NCI-H510A (cell line): ENCODE measurements at regions not wholly inside any gene's neighbourhood (a gene's known extent, or its start where the extent isn't known, plus 50 kb on each side); places are given as distances from the start of the nearest gene placed in this dataset.
"Not testable (repeated sequence)": the region's sequence is repeated elsewhere in the genome, so short reads cannot be mapped to it uniquely, and the experiment has no call there.

ENCODE experiments used
- DNase-seq: peaks from one replicate; lab custom pipeline; 2025; lab: John Stamatoyannopoulos, UW

- DNase-seq = not testable (repeated sequence)
These were observed 101.7 kb upstream of the ZNF337 start for GRCh38 chr20:25798174-25798993.

GRCh38 chr20:25797062-25797461 is 100.4 kb upstream of the ZNF337 start:
- not testable (repeated sequence) for DNase-seq

GRCh38 chr20:25777241-25777640 is 80.6 kb upstream of the ZNF337 start:
- not testable (repeated sequence) for DNase-seq

DNA sequence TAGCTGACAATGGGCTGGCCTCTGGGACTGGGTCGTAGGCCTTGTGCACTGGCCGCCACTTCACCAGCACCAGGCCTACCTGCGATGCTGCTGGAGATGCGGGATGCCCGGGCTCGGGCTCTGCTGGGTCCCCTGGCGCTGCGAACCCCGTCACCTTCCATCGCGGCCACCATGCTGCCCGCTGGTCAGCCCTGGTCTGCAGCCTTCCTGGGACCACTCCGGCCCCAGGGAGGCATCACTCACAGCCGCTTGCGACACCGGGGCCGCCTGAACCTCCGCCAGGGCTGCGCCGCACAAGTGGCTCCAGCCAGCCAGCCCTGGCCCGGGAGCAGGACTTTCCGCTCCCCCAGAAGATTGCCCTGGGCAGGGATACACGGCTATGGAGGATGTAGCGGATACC is 78.1 kb upstream of the ZNF337 start:
- not testable (repeated sequence) for DNase-seq

DNA sequence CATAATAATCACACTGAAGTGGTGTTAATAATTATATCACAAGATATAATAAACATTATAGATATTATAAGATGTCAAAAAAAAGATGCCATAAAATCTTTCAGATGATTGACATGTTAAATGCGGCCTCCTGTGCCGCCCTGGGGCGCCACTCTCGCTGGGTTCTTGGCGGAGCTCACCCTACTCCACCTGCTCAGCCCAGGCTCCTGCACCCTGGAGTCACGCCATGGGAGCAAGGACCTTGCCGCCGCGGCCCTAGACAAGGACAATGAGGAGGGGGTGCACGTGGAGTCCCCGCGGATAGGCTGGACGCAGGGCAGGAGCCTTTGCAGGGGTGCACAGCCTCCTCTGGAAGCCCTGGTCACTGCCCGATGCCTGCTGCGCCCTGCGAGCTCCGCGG is 77.5 kb upstream of the ZNF337 start:
- DNase-seq = not testable (repeated sequence)

- DNase-seq = not testable (repeated sequence)
These were observed 75.8 kb upstream of the ZNF337 start for GRCh38 chr20:25772437-25772836.

DNA sequence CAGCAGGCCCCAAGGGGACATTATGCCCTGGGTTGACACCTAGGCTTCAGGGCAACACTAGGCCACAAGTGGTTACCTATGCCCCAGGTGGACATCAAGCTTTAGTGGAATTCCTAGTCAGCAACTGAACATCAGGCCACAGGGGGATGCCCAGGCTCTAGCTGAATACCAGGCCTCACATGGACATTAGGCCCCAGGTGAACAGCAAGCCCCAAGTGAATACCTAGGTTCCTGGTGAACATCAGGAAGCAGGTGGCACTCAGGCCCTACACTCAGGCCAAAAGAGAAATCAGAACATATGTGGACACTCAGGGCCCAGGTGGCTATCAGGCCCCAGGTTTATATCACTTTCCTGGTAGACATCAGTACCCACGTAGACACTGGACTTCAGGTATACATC is 75.2 kb upstream of the ZNF337 start:
- DNase-seq = not testable (repeated sequence)

DNA sequence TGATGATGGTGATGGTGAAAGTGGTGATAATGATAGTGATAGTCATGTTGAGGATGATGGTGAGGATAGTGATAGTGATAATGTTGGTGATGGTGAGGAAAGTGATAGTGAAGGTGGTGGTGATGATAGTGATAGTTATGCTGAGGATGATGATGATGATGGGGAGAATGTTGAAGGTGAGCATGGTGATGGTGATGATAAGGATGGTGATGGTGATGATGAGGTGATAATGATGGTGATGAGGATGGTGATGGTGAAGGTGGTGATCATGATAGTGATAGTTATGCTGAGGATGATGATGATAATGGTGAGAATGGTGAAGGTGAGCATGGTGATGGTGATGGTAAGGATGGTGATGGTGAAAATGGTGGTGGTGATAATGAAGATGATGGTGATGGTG is 64.9 kb upstream of the ZNF337 start:
- DNase-seq = no peak

DNA sequence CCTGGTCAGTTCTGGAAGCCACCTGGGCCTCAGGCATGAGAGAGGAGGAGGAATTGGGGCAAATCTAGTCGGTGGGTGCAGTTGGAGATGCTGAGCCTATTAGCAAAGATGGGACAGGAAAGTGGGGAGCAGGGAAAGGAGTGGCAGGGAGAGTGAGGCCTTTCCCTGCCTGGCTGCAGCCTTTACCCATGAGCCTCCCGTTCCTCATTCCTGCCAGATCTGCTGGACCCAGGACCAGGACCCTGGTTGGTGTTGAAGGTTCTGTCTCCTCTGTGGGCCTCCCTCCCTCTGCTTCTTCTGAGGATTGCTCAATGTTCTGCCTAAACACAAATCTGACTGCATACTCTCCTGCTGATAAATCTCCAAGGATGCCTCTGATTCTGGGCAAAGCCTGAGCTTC is 64.4 kb upstream of the ZNF337 start:
- DNase-seq = not testable (repeated sequence)

DNA sequence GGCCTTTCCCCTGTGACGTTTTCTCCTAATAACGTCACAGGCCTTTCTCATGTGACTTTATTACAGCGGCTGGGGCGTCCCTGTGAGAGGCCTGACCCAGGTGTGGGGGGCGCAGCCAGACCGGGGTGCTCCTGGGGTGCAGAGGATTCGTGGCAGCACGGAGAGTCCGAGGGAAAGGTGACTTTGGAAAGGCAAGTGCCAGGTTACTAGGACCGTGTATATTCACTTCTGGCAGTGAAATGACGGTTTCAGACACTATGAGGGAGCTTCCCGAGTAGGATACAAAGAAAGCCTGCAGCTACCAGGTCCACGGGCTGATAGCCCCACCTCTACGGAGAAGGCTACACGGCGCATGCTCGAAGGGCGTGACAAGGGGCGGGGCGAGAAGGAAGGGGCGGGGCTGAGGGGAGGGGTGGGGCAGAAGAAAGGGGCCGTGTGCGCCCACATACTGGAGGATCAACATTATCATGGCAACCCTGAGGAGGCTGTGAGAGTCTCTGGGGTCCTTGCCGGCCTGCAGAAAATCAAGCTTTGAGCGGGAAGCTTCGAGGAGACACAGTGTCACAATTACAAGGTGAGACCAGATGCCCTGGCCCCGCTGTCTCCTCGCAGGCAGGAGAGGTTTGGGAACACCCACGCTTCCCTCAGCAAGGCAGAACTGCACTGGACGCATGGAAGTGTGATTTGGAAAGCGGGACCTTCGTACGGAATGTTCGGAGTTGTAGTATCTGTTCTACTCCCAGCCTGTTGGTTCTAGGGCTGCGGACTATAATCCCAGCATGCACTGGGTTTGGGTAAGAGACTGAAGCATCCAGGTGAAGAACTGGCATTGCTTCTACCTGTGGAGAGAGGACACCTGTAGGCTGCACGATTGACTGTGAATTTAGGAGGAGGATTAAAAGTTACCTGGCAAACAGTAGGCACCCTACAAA is 54.4 kb upstream of the ZNF337 start:
- DNase-seq = no peak

DNA sequence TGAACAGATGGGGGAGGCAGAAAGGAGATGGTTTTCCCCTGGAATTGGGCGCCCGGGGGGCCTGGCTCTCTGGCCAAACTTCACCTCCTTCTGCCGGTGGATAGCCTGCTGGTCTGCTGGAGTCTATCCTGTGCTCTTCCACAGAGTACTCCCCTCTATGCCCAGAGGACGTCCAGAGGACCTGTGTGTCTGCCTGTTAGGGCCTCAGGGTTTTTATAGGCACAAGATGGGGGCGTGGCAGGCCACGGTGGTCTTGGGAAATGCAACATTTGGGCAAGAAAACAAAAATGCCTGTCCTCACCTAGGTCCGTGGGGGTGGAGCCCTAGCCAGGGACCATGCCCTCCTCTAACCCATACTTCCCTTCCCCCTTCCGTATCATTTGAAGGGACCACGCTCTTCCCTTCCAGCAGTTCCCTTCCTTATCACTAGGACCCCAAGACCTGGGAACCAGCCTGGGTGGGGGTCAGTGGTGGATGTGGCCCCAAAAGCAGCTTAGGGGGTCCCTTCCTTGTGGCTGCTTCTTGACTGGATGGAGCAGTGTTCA is 53.6 kb upstream of the ZNF337 start:
- DNase-seq = no peak

DNA sequence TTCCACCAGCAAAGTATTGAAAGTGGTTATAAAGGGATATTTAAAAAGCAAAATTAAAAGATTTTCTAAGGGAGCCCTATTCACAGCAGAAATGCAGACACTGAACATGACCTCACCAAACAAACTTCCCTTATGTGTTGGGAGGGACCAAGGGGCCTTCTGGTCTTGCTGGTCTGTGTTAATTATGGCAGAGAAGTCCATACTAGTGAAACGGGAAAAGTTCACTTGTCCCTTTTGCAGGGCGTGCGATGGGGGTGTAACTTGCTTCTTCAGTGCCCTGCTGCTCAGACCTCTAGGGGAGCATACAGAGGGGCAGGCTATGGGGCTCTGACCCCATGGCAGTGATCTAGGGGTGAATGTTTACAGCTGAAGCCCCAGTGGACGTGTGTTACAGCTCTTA is 53.0 kb upstream of the ZNF337 start:
- DNase-seq = no peak
